ENCODE measurements at regions not wholly inside any gene's neighbourhood (a gene's known extent, or its start where the extent isn't known, plus 50 kb on each side); places are given as distances from the start of the nearest gene placed in this dataset.

DNA sequence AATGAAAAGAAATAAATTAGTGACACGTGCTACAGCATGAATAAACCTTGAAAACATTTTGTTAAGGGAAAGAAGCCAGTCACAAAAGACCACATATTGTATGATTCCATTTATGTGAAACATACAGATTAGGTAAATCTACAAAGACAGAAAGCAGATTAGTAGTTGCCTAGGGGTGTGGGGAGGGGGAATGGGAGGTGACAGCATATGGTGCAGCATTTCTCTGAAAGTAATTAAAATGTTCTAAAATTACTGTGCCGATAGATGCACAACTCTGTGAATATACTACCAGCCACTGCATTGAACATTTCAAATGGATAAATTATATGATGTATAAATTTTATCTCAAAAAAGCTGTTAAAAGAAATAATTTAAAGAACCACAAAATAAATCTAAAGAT is 161.0 kb downstream of the TRIB2 start:
- TF ChIP-seq TCF12 (IDR thresholded peaks at IDR 0.05; ENCODE audit: low read depth) (no peak), ZBTB7A (IDR thresholded peaks at IDR 0.05; ENCODE audit: low read depth) (no peak)
- TF ChIP-seq, protein P1, sequence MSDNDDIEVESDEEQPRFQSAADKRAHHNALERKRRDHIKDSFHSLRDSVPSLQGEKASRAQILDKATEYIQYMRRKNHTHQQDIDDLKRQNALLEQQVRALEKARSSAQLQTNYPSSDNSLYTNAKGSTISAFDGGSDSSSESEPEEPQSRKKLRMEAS (IDR thresholded peaks at IDR 0.05), result no peak
- TF ChIP-seq, protein P2, sequence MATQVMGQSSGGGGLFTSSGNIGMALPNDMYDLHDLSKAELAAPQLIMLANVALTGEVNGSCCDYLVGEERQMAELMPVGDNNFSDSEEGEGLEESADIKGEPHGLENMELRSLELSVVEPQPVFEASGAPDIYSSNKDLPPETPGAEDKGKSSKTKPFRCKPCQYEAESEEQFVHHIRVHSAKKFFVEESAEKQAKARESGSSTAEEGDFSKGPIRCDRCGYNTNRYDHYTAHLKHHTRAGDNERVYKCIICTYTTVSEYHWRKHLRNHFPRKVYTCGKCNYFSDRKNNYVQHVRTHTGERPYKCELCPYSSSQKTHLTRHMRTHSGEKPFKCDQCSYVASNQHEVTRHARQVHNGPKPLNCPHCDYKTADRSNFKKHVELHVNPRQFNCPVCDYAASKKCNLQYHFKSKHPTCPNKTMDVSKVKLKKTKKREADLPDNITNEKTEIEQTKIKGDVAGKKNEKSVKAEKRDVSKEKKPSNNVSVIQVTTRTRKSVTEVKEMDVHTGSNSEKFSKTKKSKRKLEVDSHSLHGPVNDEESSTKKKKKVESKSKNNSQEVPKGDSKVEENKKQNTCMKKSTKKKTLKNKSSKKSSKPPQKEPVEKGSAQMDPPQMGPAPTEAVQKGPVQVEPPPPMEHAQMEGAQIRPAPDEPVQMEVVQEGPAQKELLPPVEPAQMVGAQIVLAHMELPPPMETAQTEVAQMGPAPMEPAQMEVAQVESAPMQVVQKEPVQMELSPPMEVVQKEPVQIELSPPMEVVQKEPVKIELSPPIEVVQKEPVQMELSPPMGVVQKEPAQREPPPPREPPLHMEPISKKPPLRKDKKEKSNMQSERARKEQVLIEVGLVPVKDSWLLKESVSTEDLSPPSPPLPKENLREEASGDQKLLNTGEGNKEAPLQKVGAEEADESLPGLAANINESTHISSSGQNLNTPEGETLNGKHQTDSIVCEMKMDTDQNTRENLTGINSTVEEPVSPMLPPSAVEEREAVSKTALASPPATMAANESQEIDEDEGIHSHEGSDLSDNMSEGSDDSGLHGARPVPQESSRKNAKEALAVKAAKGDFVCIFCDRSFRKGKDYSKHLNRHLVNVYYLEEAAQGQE (IDR thresholded peaks at IDR 0.05; ENCODE audit: low read depth), result no peak

Data from Ishikawa (cell line).